PC-9 (cell line): ENCODE measurements at regions not wholly inside any gene's neighbourhood (a gene's known extent, or its start where the extent isn't known, plus 50 kb on each side); places are given as distances from the start of the nearest gene placed in this dataset.

Experiments used
- EZH2 ChIP-seq: fragments of 200-600 bp; sonication (generic); IDR thresholded peaks from 2 replicates; pipeline ENCODE4 v1.8.0; 2017; ENCODE audit warnings: antibody characterized with exemption, low read depth
- TF ChIP-seq, protein P1 (sequence below): fragments of 200-600 bp; sonication (generic); conservative IDR thresholded peaks from 2 replicates; pipeline ENCODE4 v1.6.1; 2017; ENCODE audit warnings: mixed run types, antibody characterized with exemption, mild to moderate bottlenecking, moderate library complexity

DNA sequence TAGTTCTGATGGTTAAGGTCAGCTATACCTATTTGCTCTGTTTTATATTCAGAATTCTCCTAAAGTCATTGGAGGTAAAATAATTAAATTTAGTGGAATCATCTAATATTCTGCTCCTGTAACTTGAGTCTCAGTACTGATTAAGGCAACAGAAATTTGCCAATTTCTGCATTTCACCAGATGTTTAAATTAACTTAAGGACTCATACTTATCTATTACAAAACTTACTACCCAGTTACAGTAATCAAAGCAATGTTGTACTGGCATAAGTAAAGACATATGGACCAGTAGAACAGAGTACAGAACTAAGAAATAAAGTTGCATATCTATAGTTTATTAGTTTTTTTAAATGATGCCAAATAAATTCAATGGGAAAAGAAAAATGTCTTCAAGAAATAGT is 1043.8 kb downstream of the OTOL1 start:
- TF ChIP-seq, protein P1, sequence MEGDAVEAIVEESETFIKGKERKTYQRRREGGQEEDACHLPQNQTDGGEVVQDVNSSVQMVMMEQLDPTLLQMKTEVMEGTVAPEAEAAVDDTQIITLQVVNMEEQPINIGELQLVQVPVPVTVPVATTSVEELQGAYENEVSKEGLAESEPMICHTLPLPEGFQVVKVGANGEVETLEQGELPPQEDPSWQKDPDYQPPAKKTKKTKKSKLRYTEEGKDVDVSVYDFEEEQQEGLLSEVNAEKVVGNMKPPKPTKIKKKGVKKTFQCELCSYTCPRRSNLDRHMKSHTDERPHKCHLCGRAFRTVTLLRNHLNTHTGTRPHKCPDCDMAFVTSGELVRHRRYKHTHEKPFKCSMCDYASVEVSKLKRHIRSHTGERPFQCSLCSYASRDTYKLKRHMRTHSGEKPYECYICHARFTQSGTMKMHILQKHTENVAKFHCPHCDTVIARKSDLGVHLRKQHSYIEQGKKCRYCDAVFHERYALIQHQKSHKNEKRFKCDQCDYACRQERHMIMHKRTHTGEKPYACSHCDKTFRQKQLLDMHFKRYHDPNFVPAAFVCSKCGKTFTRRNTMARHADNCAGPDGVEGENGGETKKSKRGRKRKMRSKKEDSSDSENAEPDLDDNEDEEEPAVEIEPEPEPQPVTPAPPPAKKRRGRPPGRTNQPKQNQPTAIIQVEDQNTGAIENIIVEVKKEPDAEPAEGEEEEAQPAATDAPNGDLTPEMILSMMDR: no peak
- TF ChIP-seq EZH2: no peak
